ENCODE measurements at regions not wholly inside any gene's neighbourhood (a gene's known extent, or its start where the extent isn't known, plus 50 kb on each side); places are given as distances from the start of the nearest gene placed in this dataset.
"Not testable (repeated sequence)": the region's sequence is repeated elsewhere in the genome, so short reads cannot be mapped to it uniquely, and the experiment has no call there.

DNA sequence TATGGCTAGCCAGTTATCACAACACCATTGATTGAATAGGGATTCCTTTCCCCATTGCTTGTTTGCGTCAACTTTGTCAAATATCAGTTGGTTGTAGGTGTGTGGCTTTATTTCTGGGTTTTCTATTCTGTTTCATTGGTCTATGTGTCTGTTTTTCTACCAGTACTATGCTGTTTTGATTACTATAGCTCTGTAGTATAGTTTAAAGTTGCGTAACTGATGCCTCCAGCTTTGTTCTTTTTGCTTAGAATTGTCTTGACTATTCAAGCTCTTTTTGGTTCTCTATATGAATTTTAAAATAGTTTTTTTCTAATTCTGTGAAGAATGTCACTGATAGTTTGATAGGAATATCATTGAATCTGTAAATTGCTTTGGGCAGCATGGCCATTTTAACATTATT is 194.9 kb upstream of the FN1 start:
- H3K27ac ChIP-seq (ENCODE audit: low read depth in 1 of 3, low read length in 2 of 3); H3K9me3 ChIP-seq (ENCODE audit: control insufficient read depth in 2 of 2, insufficient read depth in 1 of 2, low read depth in 1 of 2, low read length in 1 of 2); FAIRE-seq; H3K4me3 ChIP-seq (ENCODE audit: low read depth in 1 of 3, low read length in 3 of 3); H3K4me1 ChIP-seq (ENCODE audit: control insufficient read depth in 3 of 3, insufficient read depth in 2 of 3, low read depth in 1 of 3, low read length in 2 of 3); DNase-seq; H3K27me3 ChIP-seq (ENCODE audit: control insufficient read depth in 3 of 3, insufficient read depth in 3 of 3, low read length in 3 of 3); H3K36me3 ChIP-seq (ENCODE audit: control insufficient read depth in 3 of 3, insufficient read depth in 2 of 3, low read depth in 1 of 3, low read length in 3 of 3): not testable (repeated sequence)
- WGBS, 3 donors: 82 to 87% (median 86%) methylated on average over 2 of the region's 2 CpGs

DNA sequence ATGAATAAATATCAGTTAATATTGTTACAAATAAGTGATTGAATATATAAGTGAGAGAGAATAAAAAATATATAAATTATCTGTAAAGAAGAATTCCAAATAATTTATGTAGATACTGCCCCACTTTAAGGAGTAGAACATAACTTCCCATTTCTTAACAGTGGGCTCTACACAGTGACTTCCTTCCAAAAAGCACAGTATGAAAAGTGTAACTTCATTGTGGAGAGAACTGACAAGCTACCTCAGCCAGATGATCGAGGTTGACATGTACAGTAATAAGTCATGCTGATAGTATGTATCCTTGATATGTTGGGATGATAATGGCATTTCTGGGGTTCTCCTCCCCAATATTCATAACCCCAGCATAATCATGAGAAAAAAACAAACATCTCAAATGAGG is 191.9 kb upstream of the FN1 start:
- FAIRE-seq: no peak
- no peak for DNase-seq
- Histone ChIP-seq H3K27ac (ENCODE audit: low read depth in 1 of 3, low read length in 2 of 3) (no peak overlapping the region), H3K36me3 (ENCODE audit: control insufficient read depth in 3 of 3, insufficient read depth in 2 of 3, low read depth in 1 of 3, low read length in 3 of 3) (no peaks in the 10 kb centered on the region), H3K4me3 (ENCODE audit: low read depth in 1 of 3, low read length in 3 of 3) (no peak overlapping the region), H3K4me1 (ENCODE audit: control insufficient read depth in 3 of 3, insufficient read depth in 2 of 3, low read depth in 1 of 3, low read length in 2 of 3) (no peaks in the 10 kb centered on the region), H3K9me3 (ENCODE audit: control insufficient read depth in 2 of 2, insufficient read depth in 1 of 2, low read depth in 1 of 2, low read length in 1 of 2) (no peaks in the 10 kb centered on the region), H3K27me3 (ENCODE audit: control insufficient read depth in 3 of 3, insufficient read depth in 3 of 3, low read length in 3 of 3) (no peaks in the 10 kb centered on the region)
- 63 to 69% (median 67%) methylated on average over 1 of the region's 1 CpG for WGBS, 3 donors

DNA sequence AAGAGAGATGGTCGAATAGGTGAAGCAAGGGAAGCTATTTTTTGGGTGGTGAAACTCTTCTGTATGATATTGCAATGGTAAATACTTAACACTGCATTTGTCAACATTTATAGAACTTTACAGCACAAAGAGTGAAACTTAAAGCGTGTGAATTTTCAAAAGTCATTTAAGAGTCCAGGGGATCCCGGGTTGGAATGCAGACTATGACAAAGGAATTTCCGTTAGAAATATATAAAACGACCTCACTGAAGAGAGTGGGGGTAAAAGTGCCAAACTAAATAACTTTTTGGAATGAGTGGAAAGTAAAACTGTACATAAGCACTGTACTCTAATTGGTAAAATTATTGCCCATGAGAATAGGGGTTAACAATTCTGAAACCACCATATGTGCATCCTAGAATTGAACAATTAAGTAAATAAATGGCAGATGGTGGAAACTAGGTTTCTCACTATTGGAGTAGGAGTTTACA is 191.0 kb upstream of the FN1 start:
- Histone ChIP-seq H3K4me3 (ENCODE audit: low read depth in 1 of 3, low read length in 3 of 3) (no peak overlapping the region), H3K4me1 (ENCODE audit: control insufficient read depth in 3 of 3, insufficient read depth in 2 of 3, low read depth in 1 of 3, low read length in 2 of 3) (no peaks in the 10 kb centered on the region), H3K36me3 (ENCODE audit: control insufficient read depth in 3 of 3, insufficient read depth in 2 of 3, low read depth in 1 of 3, low read length in 3 of 3) (no peaks in the 10 kb centered on the region), H3K27me3 (ENCODE audit: control insufficient read depth in 3 of 3, insufficient read depth in 3 of 3, low read length in 3 of 3) (no peaks in the 10 kb centered on the region), H3K27ac (ENCODE audit: low read depth in 1 of 3, low read length in 2 of 3) (no peak overlapping the region), H3K9me3 (ENCODE audit: control insufficient read depth in 2 of 2, insufficient read depth in 1 of 2, low read depth in 1 of 2, low read length in 1 of 2) (no peaks in the 10 kb centered on the region)
- no peak for DNase-seq
- no peak for FAIRE-seq
- 62 to 68% (median 65%) methylated on average over 5 of the region's 5 CpGs for WGBS, 3 donors

DNA sequence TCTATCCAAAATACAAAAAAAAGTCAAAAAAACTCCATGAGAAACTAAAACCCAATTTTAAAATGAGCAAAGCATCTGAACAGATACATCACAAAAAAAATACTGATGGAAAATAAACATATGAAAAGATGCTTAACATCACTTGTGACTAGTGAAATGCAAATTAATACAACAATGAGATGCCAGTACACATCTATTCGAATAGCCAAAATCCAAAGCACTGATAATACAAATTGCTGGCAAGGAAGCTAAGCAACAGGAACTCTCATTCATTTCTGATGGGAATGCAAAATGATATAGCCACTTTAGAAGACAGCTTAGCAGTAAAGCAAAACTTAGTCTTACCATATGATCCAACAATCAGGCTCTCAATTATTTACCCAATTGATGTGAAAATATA is 190.2 kb upstream of the FN1 start:
- no peak for DNase-seq
- Histone ChIP-seq H3K36me3 (ENCODE audit: control insufficient read depth in 3 of 3, insufficient read depth in 2 of 3, low read depth in 1 of 3, low read length in 3 of 3) (no peaks in the 10 kb centered on the region), H3K27ac (ENCODE audit: low read depth in 1 of 3, low read length in 2 of 3) (no peak overlapping the region), H3K4me1 (ENCODE audit: control insufficient read depth in 3 of 3, insufficient read depth in 2 of 3, low read depth in 1 of 3, low read length in 2 of 3) (no peaks in the 10 kb centered on the region), H3K4me3 (ENCODE audit: low read depth in 1 of 3, low read length in 3 of 3) (no peak overlapping the region), H3K27me3 (ENCODE audit: control insufficient read depth in 3 of 3, insufficient read depth in 3 of 3, low read length in 3 of 3) (no peaks in the 10 kb centered on the region), H3K9me3 (ENCODE audit: control insufficient read depth in 2 of 2, insufficient read depth in 1 of 2, low read depth in 1 of 2, low read length in 1 of 2) (no peaks in the 10 kb centered on the region)
- WGBS, 3 donors: 71 to 80% (median 77%) methylated on average over 1 of the region's 1 CpG
- FAIRE-seq: no peak

DNA sequence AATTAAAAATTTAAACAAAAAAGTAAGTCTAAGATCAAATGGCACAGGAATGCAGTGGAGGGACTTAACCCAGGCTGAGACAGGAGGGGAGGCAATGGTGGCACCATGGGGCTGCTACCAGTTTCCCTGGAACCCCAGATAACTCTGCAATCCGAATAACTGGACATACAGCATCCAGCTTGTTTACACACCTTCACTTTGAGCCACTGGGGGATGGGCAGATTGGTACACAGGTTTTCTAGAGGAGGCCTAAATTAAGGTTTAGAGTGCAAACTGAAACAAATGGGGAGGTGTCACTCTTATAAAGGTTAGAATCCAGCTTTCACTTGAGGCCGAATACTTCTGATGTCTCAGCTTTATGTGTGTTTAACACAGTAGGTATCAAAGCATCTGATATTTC is 189.3 kb upstream of the FN1 start:
- FAIRE-seq (no peak), DNase-seq (no peak)
- Histone ChIP-seq H3K27me3 (ENCODE audit: control insufficient read depth in 3 of 3, insufficient read depth in 3 of 3, low read length in 3 of 3) (no peaks in the 10 kb centered on the region), H3K9me3 (ENCODE audit: control insufficient read depth in 2 of 2, insufficient read depth in 1 of 2, low read depth in 1 of 2, low read length in 1 of 2) (peaks cover 0 to 4% of the 10 kb centered on the region in 2 donors), H3K36me3 (ENCODE audit: control insufficient read depth in 3 of 3, insufficient read depth in 2 of 3, low read depth in 1 of 3, low read length in 3 of 3) (no peaks in the 10 kb centered on the region), H3K27ac (ENCODE audit: low read depth in 1 of 3, low read length in 2 of 3) (no peak overlapping the region), H3K4me3 (ENCODE audit: low read depth in 1 of 3, low read length in 3 of 3) (no peak overlapping the region), H3K4me1 (ENCODE audit: control insufficient read depth in 3 of 3, insufficient read depth in 2 of 3, low read depth in 1 of 3, low read length in 2 of 3) (peaks cover 0 to 1% (median 0%) of the 10 kb centered on the region in 3 donors)
- WGBS, 3 donors: 72 to 80% (median 73%) methylated on average over 2 of the region's 2 CpGs

DNA sequence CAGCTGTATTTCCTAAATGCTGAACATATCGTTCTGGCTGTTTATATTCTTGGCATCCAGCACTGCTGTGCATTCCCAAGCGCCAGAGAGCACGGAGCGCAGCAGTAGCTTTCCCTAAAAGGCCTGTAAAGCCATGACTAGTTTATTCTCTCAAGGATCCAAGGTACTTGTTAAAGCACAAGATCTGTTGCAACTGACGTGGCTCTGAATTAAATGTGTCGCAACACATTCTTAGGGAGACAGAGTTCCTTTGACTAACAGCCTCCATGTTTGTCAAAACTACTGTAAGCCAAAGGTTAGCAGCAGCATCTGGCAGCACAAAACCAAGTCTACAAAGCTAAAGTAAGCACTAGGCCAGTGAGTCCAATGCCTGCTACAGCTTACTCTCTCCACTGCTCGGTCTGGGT is 188.6 kb upstream of the FN1 start:
- peaks cover 0 to 4% (median under 1%) of the 10 kb centered on the region in 3 donors for H3K4me1 ChIP-seq (ENCODE audit: control insufficient read depth in 3 of 3, insufficient read depth in 2 of 3, low read depth in 1 of 3, low read length in 2 of 3)
- 61 to 74% (median 67%) methylated on average over 7 of the region's 7 CpGs for WGBS, 3 donors
- peak overlapping the region in 2 of 3 donors; percentile 49 to 66 for H3K27ac ChIP-seq (ENCODE audit: low read depth in 1 of 3, low read length in 2 of 3)
- peaks cover 0 to 4% of the 10 kb centered on the region in 2 donors for H3K9me3 ChIP-seq (ENCODE audit: control insufficient read depth in 2 of 2, insufficient read depth in 1 of 2, low read depth in 1 of 2, low read length in 1 of 2)
- DNase-seq (peak in 1 of 2 donors; percentile 61), FAIRE-seq (no peak)
- no peaks in the 10 kb centered on the region for H3K36me3 ChIP-seq (ENCODE audit: control insufficient read depth in 3 of 3, insufficient read depth in 2 of 3, low read depth in 1 of 3, low read length in 3 of 3)
- H3K4me3 ChIP-seq (ENCODE audit: low read depth in 1 of 3, low read length in 3 of 3): no peak overlapping the region
- H3K27me3 ChIP-seq (ENCODE audit: control insufficient read depth in 3 of 3, insufficient read depth in 3 of 3, low read length in 3 of 3): no peaks in the 10 kb centered on the region

DNA sequence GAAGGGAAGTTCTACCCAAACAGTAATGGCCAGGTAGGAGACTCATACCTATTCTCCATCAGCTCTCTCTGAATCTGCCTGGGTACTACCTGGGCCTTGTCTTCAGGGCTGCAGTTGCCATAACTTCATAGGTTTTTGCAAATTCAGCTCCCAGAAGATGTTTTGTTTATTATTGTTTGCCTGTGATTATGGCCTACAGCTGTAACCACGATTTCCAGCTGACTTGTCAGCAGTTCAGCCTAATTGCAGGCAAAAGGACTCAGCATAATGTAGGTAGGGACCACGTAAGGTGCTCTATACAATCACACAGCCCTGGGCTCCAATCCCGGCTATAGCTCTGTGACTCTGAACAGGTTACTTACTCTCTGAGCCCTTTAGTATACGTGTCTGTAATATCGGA is 187.0 kb upstream of the FN1 start:
- Histone ChIP-seq H3K9me3 (ENCODE audit: control insufficient read depth in 2 of 2, insufficient read depth in 1 of 2, low read depth in 1 of 2, low read length in 1 of 2) (peaks cover 0 to 4% of the 10 kb centered on the region in 2 donors), H3K4me3 (ENCODE audit: low read depth in 1 of 3, low read length in 3 of 3) (no peak overlapping the region), H3K27ac (ENCODE audit: low read depth in 1 of 3, low read length in 2 of 3) (no peak overlapping the region), H3K4me1 (ENCODE audit: control insufficient read depth in 3 of 3, insufficient read depth in 2 of 3, low read depth in 1 of 3, low read length in 2 of 3) (peaks cover 0 to 10% (median 4%) of the 10 kb centered on the region in 3 donors), H3K27me3 (ENCODE audit: control insufficient read depth in 3 of 3, insufficient read depth in 3 of 3, low read length in 3 of 3) (no peaks in the 10 kb centered on the region), H3K36me3 (ENCODE audit: control insufficient read depth in 3 of 3, insufficient read depth in 2 of 3, low read depth in 1 of 3, low read length in 3 of 3) (no peaks in the 10 kb centered on the region)
- no peak for FAIRE-seq
- no peak for DNase-seq
- 74 to 79% (median 75%) methylated on average over 5 of the region's 5 CpGs for WGBS, 3 donors

DNA sequence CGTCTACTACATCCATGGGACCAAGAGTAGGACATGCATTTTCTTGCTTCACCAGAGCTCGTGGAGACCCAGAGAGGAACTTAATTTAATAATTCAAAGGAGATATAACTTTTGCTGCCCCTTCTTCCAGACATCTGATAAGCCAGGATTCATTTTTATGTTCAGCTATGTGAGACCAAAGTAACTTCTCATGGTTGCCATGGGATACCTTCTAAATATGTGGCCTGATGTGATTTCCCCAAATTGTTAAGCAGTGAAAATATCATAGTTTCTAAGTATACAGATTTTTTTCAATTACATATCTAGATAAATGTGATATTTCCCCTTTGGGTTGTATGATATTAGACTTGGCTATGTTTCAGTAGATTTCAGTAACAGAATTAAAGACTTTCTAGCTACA is 185.5 kb upstream of the FN1 start:
- peaks cover 0 to 4% of the 10 kb centered on the region in 2 donors for H3K9me3 ChIP-seq (ENCODE audit: control insufficient read depth in 2 of 2, insufficient read depth in 1 of 2, low read depth in 1 of 2, low read length in 1 of 2)
- H3K4me1 ChIP-seq (ENCODE audit: control insufficient read depth in 3 of 3, insufficient read depth in 2 of 3, low read depth in 1 of 3, low read length in 2 of 3): peaks cover 0 to 10% (median 4%) of the 10 kb centered on the region in 3 donors
- WGBS, 3 donors: 51 to 59% (median 54%) methylated on average over 2 of the region's 2 CpGs
- no peak for FAIRE-seq
- no peak for DNase-seq
- no peak overlapping the region for H3K27ac ChIP-seq (ENCODE audit: low read depth in 1 of 3, low read length in 2 of 3)
- no peaks in the 10 kb centered on the region for H3K36me3 ChIP-seq (ENCODE audit: control insufficient read depth in 3 of 3, insufficient read depth in 2 of 3, low read depth in 1 of 3, low read length in 3 of 3)
- H3K4me3 ChIP-seq (ENCODE audit: low read depth in 1 of 3, low read length in 3 of 3): no peak overlapping the region
- H3K27me3 ChIP-seq (ENCODE audit: control insufficient read depth in 3 of 3, insufficient read depth in 3 of 3, low read length in 3 of 3): no peaks in the 10 kb centered on the region

DNA sequence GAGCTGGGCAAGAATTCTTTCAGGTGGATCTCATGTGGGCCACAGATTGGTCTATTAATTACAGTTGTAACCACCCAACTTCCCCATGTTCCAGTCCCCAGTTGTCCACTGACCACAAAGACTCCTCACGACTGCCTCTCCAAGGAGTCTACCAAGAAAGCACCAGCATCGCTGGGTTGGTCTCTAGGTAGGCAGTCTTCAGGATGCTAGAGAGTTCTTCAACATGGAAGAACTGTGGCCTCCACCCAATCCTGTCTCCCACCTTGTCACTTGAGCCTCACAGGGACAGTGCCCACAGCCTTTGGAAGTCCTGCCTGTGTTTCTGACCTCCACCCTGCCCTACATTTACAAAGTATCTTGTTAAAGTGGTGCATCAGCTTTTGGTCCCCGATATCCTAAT is 184.7 kb upstream of the FN1 start:
- Histone ChIP-seq H3K4me1 (ENCODE audit: control insufficient read depth in 3 of 3, insufficient read depth in 2 of 3, low read depth in 1 of 3, low read length in 2 of 3) (peaks cover 0 to 10% (median 4%) of the 10 kb centered on the region in 3 donors), H3K9me3 (ENCODE audit: control insufficient read depth in 2 of 2, insufficient read depth in 1 of 2, low read depth in 1 of 2, low read length in 1 of 2) (peaks cover 0 to 4% of the 10 kb centered on the region in 2 donors), H3K4me3 (ENCODE audit: low read depth in 1 of 3, low read length in 3 of 3) (no peak overlapping the region), H3K27ac (ENCODE audit: low read depth in 1 of 3, low read length in 2 of 3) (no peak overlapping the region), H3K27me3 (ENCODE audit: control insufficient read depth in 3 of 3, insufficient read depth in 3 of 3, low read length in 3 of 3) (no peaks in the 10 kb centered on the region), H3K36me3 (ENCODE audit: control insufficient read depth in 3 of 3, insufficient read depth in 2 of 3, low read depth in 1 of 3, low read length in 3 of 3) (no peaks in the 10 kb centered on the region)
- FAIRE-seq: no peak
- 77 to 93% (median 87%) methylated on average over 3 of the region's 3 CpGs for WGBS, 3 donors
- no peak for DNase-seq
